ENCODE measurements at regions not wholly inside any gene's neighbourhood (a gene's known extent, or its start where the extent isn't known, plus 50 kb on each side); places are given as distances from the start of the nearest gene placed in this dataset.

DNA sequence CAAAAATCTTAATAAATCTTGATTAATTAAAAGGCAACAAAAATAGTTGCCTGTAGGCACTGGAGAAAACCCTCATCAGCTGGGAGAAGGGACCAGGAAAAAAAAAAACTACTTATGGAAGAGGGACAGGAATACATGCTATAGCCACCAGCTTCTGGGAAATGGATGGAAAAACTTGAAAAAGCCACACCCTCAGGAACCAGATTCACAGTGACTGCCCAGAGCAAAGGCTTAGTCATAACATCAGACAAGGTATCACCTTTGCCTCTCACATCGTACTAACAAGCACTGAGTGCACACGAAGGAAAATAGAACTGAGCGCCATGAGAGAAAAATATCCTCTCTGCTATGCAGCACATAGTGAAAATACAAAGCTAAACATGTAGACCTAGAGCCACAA lies 116.9 kb upstream of the GYPC start:
- no peak for DNase-seq
- TF ChIP-seq EZH2phosphoT487 (IDR thresholded peaks at IDR 0.05; ENCODE audit: low read length) (no peak), EZH2 (optimal IDR thresholded peaks at IDR 0.05; ENCODE audit: low read depth, low read length) (no peak)
- TF ChIP-seq, protein P1, sequence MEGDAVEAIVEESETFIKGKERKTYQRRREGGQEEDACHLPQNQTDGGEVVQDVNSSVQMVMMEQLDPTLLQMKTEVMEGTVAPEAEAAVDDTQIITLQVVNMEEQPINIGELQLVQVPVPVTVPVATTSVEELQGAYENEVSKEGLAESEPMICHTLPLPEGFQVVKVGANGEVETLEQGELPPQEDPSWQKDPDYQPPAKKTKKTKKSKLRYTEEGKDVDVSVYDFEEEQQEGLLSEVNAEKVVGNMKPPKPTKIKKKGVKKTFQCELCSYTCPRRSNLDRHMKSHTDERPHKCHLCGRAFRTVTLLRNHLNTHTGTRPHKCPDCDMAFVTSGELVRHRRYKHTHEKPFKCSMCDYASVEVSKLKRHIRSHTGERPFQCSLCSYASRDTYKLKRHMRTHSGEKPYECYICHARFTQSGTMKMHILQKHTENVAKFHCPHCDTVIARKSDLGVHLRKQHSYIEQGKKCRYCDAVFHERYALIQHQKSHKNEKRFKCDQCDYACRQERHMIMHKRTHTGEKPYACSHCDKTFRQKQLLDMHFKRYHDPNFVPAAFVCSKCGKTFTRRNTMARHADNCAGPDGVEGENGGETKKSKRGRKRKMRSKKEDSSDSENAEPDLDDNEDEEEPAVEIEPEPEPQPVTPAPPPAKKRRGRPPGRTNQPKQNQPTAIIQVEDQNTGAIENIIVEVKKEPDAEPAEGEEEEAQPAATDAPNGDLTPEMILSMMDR (IDR thresholded peaks at IDR 0.05; ENCODE audit: low read length) = no peak
- Histone ChIP-seq H3K4me1 (ENCODE audit: low read length) (no peaks in the 10 kb centered on the region), H3K4me2 (ENCODE audit: low read depth, low read length) (no peak overlapping the region), H3K79me2 (ENCODE audit: low read length) (no peaks in the 10 kb centered on the region), H3F3A (ENCODE audit: insufficient read depth, low read length) (no peaks in the 10 kb centered on the region), H3K36me3 (replicated peaks; ENCODE audit: insufficient read depth, low read length) (no peaks in the 10 kb centered on the region), H3K9me2 (replicated peaks; ENCODE audit: insufficient read depth, low read length) (no peaks in the 10 kb centered on the region), H3K9ac (ENCODE audit: low read length) (no peak overlapping the region), H3K4me3 (ENCODE audit: low read length) (no peak overlapping the region), H3K27ac (ENCODE audit: low read length) (no peak overlapping the region), H2AFZ (ENCODE audit: low read length) (no peak overlapping the region), H3K27me3 (replicated peaks; ENCODE audit: insufficient read depth, low read length) (no peaks in the 10 kb centered on the region), H3K9me3 (replicated peaks; ENCODE audit: insufficient read depth, low read length) (no peaks in the 10 kb centered on the region; the same call in 1 of the 2 replicates), H4K20me1 (ENCODE audit: insufficient read depth, low read length) (no peaks in the 10 kb centered on the region)

DNA sequence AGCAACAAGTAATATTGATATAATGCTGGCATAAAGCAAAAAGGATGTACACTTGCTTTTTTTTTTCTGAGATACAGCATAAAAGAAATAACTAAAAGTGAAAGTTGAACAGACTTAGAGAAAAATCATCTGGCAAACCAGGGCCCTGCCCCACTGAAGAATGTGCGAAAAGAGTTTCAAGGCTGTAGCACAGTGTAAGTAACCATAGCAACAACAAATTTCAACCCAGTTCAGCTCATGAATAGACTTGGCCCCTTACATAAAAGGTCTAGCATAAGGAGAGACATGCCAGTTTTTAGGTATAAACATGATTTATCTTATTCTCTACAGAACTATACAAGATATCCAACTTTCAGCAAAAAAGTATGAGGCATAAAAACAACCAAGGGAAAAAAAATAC lies 113.7 kb upstream of the GYPC start:
- H3K4me3 ChIP-seq (ENCODE audit: low read length) = no peak overlapping the region
- H3K36me3 ChIP-seq (replicated peaks; ENCODE audit: insufficient read depth, low read length) = no peaks in the 10 kb centered on the region
- H3K4me2 ChIP-seq (ENCODE audit: low read depth, low read length) = no peak overlapping the region
- H3K4me1 ChIP-seq (ENCODE audit: low read length) = no peaks in the 10 kb centered on the region
- no peak overlapping the region for H3K27ac ChIP-seq (ENCODE audit: low read length)
- TF ChIP-seq, protein P1 (IDR thresholded peaks at IDR 0.05; ENCODE audit: low read length) = no peak
- TF ChIP-seq EZH2phosphoT487 (IDR thresholded peaks at IDR 0.05; ENCODE audit: low read length) (no peak), EZH2 (optimal IDR thresholded peaks at IDR 0.05; ENCODE audit: low read depth, low read length) (no peak)
- no peak for DNase-seq
- H3K9ac ChIP-seq (ENCODE audit: low read length) = no peak overlapping the region
- no peaks in the 10 kb centered on the region for H3F3A ChIP-seq (ENCODE audit: insufficient read depth, low read length)
- H3K79me2 ChIP-seq (ENCODE audit: low read length) = no peaks in the 10 kb centered on the region
- H2AFZ ChIP-seq (ENCODE audit: low read length) = no peak overlapping the region
- H3K9me2 ChIP-seq (replicated peaks; ENCODE audit: insufficient read depth, low read length) = no peaks in the 10 kb centered on the region
- no peaks in the 10 kb centered on the region; the same call in 1 of the 2 replicates for H3K9me3 ChIP-seq (replicated peaks; ENCODE audit: insufficient read depth, low read length)
- no peaks in the 10 kb centered on the region for H3K27me3 ChIP-seq (replicated peaks; ENCODE audit: insufficient read depth, low read length)
- H4K20me1 ChIP-seq (ENCODE audit: insufficient read depth, low read length) = no peaks in the 10 kb centered on the region

DNA sequence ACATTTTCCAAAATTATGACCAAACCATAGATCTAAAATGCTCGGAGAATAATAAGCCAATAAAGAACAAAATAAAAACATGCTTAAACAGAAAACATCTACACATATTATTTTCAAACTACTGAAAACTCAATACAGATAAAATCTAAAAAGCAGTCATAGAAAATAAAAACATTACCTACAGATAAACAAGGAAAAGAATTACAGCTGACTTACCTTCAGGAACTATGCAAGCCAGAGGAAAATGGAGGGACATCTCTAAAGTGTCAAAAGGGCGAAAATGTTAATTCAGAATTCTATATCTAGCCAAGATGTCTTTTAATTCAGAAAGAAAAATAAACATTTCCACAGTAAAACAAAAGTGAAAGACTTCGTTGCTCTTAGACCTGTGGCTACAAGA lies 112.9 kb upstream of the GYPC start:
- no peaks in the 10 kb centered on the region for H3K36me3 ChIP-seq (replicated peaks; ENCODE audit: insufficient read depth, low read length)
- no peak overlapping the region for H3K4me3 ChIP-seq (ENCODE audit: low read length)
- no peaks in the 10 kb centered on the region for H3K27me3 ChIP-seq (replicated peaks; ENCODE audit: insufficient read depth, low read length)
- H2AFZ ChIP-seq (ENCODE audit: low read length) = no peak overlapping the region
- no peaks in the 10 kb centered on the region for H3K9me2 ChIP-seq (replicated peaks; ENCODE audit: insufficient read depth, low read length)
- H4K20me1 ChIP-seq (ENCODE audit: insufficient read depth, low read length) = no peaks in the 10 kb centered on the region
- TF ChIP-seq EZH2phosphoT487 (IDR thresholded peaks at IDR 0.05; ENCODE audit: low read length) (no peak), EZH2 (optimal IDR thresholded peaks at IDR 0.05; ENCODE audit: low read depth, low read length) (no peak)
- TF ChIP-seq, protein P1 (IDR thresholded peaks at IDR 0.05; ENCODE audit: low read length) = no peak
- no peak overlapping the region for H3K4me2 ChIP-seq (ENCODE audit: low read depth, low read length)
- no peak overlapping the region for H3K27ac ChIP-seq (ENCODE audit: low read length)
- H3K4me1 ChIP-seq (ENCODE audit: low read length) = no peaks in the 10 kb centered on the region
- H3K9me3 ChIP-seq (replicated peaks; ENCODE audit: insufficient read depth, low read length) = no peaks in the 10 kb centered on the region; the same call in 1 of the 2 replicates
- H3K9ac ChIP-seq (ENCODE audit: low read length) = no peak overlapping the region
- H3K79me2 ChIP-seq (ENCODE audit: low read length) = no peaks in the 10 kb centered on the region
- DNase-seq = no peak
- H3F3A ChIP-seq (ENCODE audit: insufficient read depth, low read length) = no peaks in the 10 kb centered on the region
